ENCODE measurements at regions not wholly inside any gene's neighbourhood (a gene's known extent, or its start where the extent isn't known, plus 50 kb on each side); places are given as distances from the start of the nearest gene placed in this dataset.

DNA sequence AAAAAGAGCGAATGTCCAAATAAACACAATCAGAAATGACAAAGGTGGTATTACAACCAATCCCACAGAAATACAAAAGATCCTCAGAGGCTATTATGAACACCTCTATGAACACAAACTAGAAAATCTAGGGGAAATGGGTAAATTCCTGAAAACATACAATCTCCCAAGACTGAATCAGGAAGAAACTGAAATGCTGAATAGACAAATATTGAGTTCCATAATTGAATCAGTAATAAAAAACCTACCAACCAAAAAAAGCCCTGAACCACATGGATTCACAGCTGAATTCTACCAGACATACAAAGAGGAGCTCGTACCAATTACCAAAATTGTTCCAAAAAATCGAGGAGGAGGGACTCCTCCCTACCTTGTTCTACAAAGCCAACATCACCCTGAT lies 56.1 kb upstream of the ZNF800 start:
- Histone ChIP-seq H3K9me3 (peaks cover 0 to 32% (median 15%) of the 10 kb centered on the region in 12 donors), H3K4me1 (no peaks in the 10 kb centered on the region), H3K4me3 (no peak overlapping the region), H3K36me3 (no peaks in the 10 kb centered on the region), H3K27me3 (peaks cover 0 to 9% (median 0%) of the 10 kb centered on the region in 9 donors), H3K27ac (no peak overlapping the region)
- intact Hi-C loops (cut with DNase I): no loop called here
- ATAC-seq (no peak), DNase-seq (no peak)
- no peak for TF ChIP-seq CTCF (IDR thresholded peaks at IDR 0.05)
- no peak for TF ChIP-seq POLR2A (IDR thresholded peaks at IDR 0.05)
- 48 to 53% (median 51%) methylated on average over 3 of the region's 3 CpGs for whole genome bisulfite sequencing, 4 donors

GRCh38 chr7:127447326-127447945 lies 54.9 kb upstream of the ZNF800 start:
- no peak for ATAC-seq
- intact Hi-C loops (cut with DNase I): no loop called here
- no peaks in the 10 kb centered on the region for H3K4me1 ChIP-seq

DNA sequence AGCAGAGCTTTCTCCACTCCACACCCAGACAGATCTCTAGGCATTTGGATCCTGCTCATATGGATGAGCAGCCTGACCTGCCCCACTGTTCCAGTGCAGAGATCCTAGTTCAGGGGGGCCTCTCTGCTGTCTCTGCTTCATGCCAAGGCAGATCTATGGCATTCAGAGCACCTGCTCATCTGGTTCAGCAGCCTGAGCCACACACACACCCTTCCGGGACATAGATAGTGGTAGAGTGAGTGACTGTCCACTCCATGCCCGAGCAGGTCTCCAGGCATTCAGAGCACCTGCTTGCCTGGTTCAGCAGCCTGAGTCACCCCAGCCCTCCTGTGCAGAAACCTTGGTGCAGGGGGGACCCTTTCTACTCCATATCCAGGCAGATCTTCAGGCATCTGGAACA lies 54.3 kb upstream of the ZNF800 start:
- DNase-seq (no peak), ATAC-seq (no peak)
- intact Hi-C loops (cut with DNase I): no loop called here
- WGBS, 4 donors: 60 to 87% (median 82%) methylated on average over 2 of the region's 2 CpGs; no CpG with 5 or more reads in 1 of the 4 donors
- Histone ChIP-seq H3K4me3 (no peak overlapping the region), H3K27ac (no peak overlapping the region), H3K27me3 (peaks cover 0 to 9% (median 0%) of the 10 kb centered on the region in 9 donors), H3K4me1 (no peaks in the 10 kb centered on the region), H3K9me3 (peaks cover 0 to 32% (median 15%) of the 10 kb centered on the region in 12 donors), H3K36me3 (no peaks in the 10 kb centered on the region)
- TF ChIP-seq CTCF (IDR thresholded peaks at IDR 0.05) (no peak), POLR2A (IDR thresholded peaks at IDR 0.05) (no peak)

More at GRCh38 chr7:127447326-127447945, 54.9 kb upstream of the ZNF800 start:
- Histone ChIP-seq H3K27me3 (peaks cover 0 to 9% (median 0%) of the 10 kb centered on the region in 9 donors), H3K9me3 (peaks cover 0 to 32% (median 15%) of the 10 kb centered on the region in 12 donors), H3K36me3 (no peaks in the 10 kb centered on the region), H3K27ac (no peak overlapping the region), H3K4me3 (no peak overlapping the region)
- TF ChIP-seq POLR2A (IDR thresholded peaks at IDR 0.05) (no peak), CTCF (IDR thresholded peaks at IDR 0.05) (peak in 8 of 12 donors; percentile 11 to 57 (median 22))
- 0 to 4% (median 2%) methylated on average over 1 of the region's 1 CpG for WGBS, 4 donors
- no peak for DNase-seq
